ENCODE measurements at regions not wholly inside any gene's neighbourhood (a gene's known extent, or its start where the extent isn't known, plus 50 kb on each side); places are given as distances from the start of the nearest gene placed in this dataset.

DNA sequence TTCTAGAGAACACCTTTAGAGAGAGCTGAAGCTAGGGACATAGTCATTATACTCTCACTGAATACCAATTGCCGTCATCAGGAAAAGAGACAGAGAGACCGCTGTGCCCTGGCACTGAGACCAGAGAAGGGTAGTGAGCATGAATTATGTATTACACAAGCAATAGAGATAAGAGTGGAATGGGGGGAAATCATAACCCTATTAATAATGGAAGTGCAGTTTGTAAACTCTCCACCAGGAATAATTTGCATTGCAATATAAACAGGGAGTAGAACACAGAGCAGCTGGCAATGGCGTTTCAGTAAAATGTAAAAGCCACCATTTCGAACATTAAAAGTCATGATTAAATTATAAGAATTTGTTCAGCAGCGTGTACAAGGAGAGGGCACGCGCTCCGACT is 244.5 kb downstream of the MAFB start:
- no peak for DNase-seq (ENCODE audit: low read depth, low spot score)
- Histone ChIP-seq H3K4me3 (ENCODE audit: low read depth, low read length) (no peak overlapping the region), H3K9me3 (ENCODE audit: control insufficient read depth, insufficient read depth, low read length) (no peaks in the 10 kb centered on the region), H3K27me3 (ENCODE audit: control insufficient read depth, insufficient read depth, low read length) (no peaks in the 10 kb centered on the region), H3K27ac (ENCODE audit: low read depth, low read length) (no peak overlapping the region)
- ChIA-PET CTCF (no interaction called here), POLR2A (interaction anchor here (0.6 kb wide), 1 partner anchor 61 kb away, joined by 3 read pairs; no protein-coding TSS in a partner anchor)
- TF ChIP-seq, protein P1, sequence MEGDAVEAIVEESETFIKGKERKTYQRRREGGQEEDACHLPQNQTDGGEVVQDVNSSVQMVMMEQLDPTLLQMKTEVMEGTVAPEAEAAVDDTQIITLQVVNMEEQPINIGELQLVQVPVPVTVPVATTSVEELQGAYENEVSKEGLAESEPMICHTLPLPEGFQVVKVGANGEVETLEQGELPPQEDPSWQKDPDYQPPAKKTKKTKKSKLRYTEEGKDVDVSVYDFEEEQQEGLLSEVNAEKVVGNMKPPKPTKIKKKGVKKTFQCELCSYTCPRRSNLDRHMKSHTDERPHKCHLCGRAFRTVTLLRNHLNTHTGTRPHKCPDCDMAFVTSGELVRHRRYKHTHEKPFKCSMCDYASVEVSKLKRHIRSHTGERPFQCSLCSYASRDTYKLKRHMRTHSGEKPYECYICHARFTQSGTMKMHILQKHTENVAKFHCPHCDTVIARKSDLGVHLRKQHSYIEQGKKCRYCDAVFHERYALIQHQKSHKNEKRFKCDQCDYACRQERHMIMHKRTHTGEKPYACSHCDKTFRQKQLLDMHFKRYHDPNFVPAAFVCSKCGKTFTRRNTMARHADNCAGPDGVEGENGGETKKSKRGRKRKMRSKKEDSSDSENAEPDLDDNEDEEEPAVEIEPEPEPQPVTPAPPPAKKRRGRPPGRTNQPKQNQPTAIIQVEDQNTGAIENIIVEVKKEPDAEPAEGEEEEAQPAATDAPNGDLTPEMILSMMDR (IDR thresholded peaks at IDR 0.05; ENCODE audit: low read depth, low read length): no peak

DNA sequence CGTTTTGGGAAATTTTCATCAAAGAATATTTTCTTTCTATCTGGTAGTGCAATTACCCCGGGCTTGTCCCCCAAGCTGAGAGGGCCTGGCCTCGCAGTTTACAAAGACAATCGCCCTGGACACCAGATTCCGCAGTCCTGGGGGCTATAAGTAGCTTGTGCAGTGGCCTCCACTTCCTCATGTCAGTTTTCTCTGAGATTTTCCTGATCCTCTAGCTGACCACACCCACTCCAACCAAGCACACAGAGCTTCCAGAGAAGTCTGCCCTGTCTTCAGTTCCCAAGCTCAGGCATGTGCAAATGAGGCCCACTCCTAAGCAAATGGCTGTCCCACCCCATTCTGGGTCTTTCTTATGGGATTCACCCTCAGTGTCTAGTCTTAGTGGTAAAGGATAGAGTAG is 245.3 kb downstream of the MAFB start:
- TF ChIP-seq, protein P1 (IDR thresholded peaks at IDR 0.05; ENCODE audit: low read depth, low read length): no peak
- H3K27me3 ChIP-seq (ENCODE audit: control insufficient read depth, insufficient read depth, low read length): no peaks in the 10 kb centered on the region
- H3K4me3 ChIP-seq (ENCODE audit: low read depth, low read length): no peak overlapping the region
- ChIA-PET CTCF (no interaction called here), POLR2A (no interaction called here)
- no peak for DNase-seq (ENCODE audit: low read depth, low spot score)
- no peak overlapping the region for H3K27ac ChIP-seq (ENCODE audit: low read depth, low read length)
- no peaks in the 10 kb centered on the region for H3K9me3 ChIP-seq (ENCODE audit: control insufficient read depth, insufficient read depth, low read length)

DNA sequence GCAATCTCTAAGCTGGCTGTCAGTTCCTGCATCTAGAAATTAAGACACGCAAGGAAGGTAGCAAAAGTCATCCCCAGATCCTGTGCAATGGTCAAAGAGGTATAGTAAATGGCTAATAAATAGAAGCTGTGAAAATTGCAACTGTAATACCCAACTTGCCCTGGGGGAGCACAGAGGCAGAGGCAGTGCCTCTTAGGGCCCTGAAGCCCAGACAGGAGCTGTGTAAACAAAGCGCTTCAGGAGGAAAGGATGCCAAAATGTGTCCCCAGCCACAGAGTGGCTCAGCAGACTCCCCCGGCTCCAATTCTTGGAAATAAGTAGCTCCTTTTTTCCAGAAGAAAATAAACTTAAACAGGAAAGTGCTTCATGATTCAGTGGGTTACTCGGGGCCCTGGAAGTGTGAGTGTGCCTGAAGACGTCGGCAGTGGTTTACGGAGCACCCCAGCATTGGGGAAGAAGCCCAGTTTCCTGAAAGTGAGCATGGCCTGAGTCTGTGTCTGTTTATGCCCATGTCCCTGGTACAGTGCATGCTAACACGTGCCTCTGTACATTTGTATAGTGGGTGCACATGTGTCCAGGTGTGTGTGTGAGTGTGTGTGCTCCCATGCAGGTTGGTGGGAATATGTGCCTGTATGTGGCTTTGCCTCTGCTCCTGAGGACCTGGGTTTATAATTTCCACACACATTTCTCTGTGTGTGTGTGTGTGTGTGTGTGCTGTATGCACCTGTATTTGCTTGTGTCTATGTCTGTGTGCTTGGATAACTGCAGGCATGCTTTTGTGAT is 246.7 kb downstream of the MAFB start:
- ChIA-PET POLR2A (no interaction called here), CTCF (no interaction called here)
- Histone ChIP-seq H3K27ac (ENCODE audit: low read depth, low read length) (no peak overlapping the region), H3K4me3 (ENCODE audit: low read depth, low read length) (no peak overlapping the region), H3K9me3 (ENCODE audit: control insufficient read depth, insufficient read depth, low read length) (no peaks in the 10 kb centered on the region), H3K27me3 (ENCODE audit: control insufficient read depth, insufficient read depth, low read length) (no peaks in the 10 kb centered on the region)
- TF ChIP-seq, protein P1 (IDR thresholded peaks at IDR 0.05; ENCODE audit: low read depth, low read length): no peak
- no peak for DNase-seq (ENCODE audit: low read depth, low spot score)

DNA sequence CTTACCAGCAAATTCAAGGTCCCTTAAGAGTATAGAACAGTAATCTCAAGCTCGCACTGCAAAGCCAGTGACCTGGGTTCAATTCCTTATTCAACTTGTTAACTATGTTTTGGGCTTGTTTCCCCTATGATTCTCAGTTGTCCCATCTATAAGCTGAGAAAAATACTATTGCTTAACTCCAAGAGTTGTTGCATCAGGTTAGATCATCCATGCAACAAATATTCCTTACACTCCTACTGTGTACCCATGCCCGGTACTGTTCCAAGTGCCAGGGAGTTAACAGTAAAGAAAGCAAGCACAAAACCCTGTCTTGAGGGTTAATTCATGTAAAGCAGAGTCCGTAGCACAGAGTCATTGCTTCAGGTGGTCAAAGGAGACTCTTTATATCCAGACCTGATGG is 247.3 kb downstream of the MAFB start:
- H3K4me3 ChIP-seq (ENCODE audit: low read depth, low read length): no peak overlapping the region
- POLR2A ChIA-PET: no interaction called here
- CTCF ChIA-PET: no interaction called here
- no peak for DNase-seq (ENCODE audit: low read depth, low spot score)
- no peaks in the 10 kb centered on the region for H3K9me3 ChIP-seq (ENCODE audit: control insufficient read depth, insufficient read depth, low read length)
- no peaks in the 10 kb centered on the region for H3K27me3 ChIP-seq (ENCODE audit: control insufficient read depth, insufficient read depth, low read length)
- no peak overlapping the region for H3K27ac ChIP-seq (ENCODE audit: low read depth, low read length)
- TF ChIP-seq, protein P1 (IDR thresholded peaks at IDR 0.05; ENCODE audit: low read depth, low read length): no peak

DNA sequence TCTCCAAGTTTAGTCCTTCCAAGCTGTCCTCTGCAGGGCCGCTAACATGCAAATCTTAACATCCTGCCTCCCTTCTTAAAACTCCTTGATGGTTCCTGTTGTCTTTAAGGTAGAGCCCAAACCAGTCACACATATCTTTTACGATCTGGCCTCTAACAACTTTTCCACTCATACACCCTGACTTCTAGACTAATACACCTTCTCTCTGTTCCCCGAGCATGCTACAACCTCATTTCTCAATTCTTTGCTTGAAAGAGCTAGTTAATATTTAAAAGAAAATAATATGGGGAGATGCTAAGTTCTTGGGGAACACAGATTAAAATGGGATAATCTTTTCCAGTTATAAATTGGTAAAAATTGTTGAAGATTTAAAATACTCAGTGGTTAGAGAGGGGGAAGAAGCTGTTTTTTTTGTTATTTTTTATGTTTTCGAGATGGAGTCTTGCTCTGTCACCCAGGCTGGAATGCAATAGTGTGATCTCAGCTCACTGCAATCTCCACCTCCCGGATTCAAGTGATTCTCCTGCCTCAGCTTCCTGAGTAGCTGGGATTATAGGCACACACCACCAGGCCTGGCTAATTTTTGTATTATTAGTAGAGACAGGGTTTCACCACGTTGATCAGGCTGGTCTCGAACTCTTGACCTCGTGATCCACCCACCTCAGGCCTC is 250.7 kb downstream of the MAFB start:
- H3K27me3 ChIP-seq (ENCODE audit: control insufficient read depth, insufficient read depth, low read length): no peaks in the 10 kb centered on the region
- ChIA-PET POLR2A (no interaction called here), CTCF (no interaction called here)
- TF ChIP-seq, protein P1 (IDR thresholded peaks at IDR 0.05; ENCODE audit: low read depth, low read length): no peak
- no peak for DNase-seq (ENCODE audit: low read depth, low spot score)
- H3K4me3 ChIP-seq (ENCODE audit: low read depth, low read length): no peak overlapping the region
- H3K9me3 ChIP-seq (ENCODE audit: control insufficient read depth, insufficient read depth, low read length): no peaks in the 10 kb centered on the region
- H3K27ac ChIP-seq (ENCODE audit: low read depth, low read length): no peak overlapping the region

Measured in AG04450 (cell line).